ENCODE measurements at regions not wholly inside any gene's neighbourhood (a gene's known extent, or its start where the extent isn't known, plus 50 kb on each side); places are given as distances from the start of the nearest gene placed in this dataset.

GRCh38 chr18:45350404-45351156 is 264.7 kb upstream of the SLC14A2 start:
- DNase-seq (ENCODE audit: extremely low read depth, low read depth) = no peak
- no peak overlapping the region for H3K4me3 ChIP-seq (replicated peaks; ENCODE audit: low read depth, low read length)
- TF ChIP-seq, protein P1, sequence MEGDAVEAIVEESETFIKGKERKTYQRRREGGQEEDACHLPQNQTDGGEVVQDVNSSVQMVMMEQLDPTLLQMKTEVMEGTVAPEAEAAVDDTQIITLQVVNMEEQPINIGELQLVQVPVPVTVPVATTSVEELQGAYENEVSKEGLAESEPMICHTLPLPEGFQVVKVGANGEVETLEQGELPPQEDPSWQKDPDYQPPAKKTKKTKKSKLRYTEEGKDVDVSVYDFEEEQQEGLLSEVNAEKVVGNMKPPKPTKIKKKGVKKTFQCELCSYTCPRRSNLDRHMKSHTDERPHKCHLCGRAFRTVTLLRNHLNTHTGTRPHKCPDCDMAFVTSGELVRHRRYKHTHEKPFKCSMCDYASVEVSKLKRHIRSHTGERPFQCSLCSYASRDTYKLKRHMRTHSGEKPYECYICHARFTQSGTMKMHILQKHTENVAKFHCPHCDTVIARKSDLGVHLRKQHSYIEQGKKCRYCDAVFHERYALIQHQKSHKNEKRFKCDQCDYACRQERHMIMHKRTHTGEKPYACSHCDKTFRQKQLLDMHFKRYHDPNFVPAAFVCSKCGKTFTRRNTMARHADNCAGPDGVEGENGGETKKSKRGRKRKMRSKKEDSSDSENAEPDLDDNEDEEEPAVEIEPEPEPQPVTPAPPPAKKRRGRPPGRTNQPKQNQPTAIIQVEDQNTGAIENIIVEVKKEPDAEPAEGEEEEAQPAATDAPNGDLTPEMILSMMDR (IDR thresholded peaks at IDR 0.05; ENCODE audit: low read depth, low read length, missing control alignments) = no peak

- no peak overlapping the region for H3K4me3 ChIP-seq (replicated peaks; ENCODE audit: low read depth, low read length)
- DNase-seq (ENCODE audit: extremely low read depth, low read depth) = no peak
- TF ChIP-seq, protein P1 (IDR thresholded peaks at IDR 0.05; ENCODE audit: low read depth, low read length, missing control alignments) = no peak
Measured at GRCh38 chr18:45352874-45353273, 262.4 kb upstream of the SLC14A2 start.

DNA sequence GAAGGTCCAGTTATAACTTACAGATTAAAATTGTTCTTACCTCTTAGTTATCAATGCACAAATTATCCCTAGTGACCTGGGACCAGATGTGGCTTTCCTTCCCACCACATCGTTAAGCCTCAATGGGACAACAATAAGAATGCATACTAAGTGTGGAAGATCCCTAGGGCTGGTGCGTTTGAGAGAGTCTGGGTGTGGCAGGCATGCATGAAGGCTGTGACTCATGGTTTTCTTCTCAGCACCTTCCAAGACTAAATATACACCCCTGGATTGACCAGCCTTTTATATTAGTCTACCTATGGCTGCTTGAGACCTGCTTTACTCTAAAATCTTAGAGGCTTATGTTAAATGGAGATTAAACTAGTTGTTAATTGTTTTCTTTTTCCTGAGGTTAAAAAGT is 261.7 kb upstream of the SLC14A2 start:
- no peak for DNase-seq (ENCODE audit: extremely low read depth, low read depth)
- TF ChIP-seq, protein P1 (IDR thresholded peaks at IDR 0.05; ENCODE audit: low read depth, low read length, missing control alignments) = no peak
- no peak overlapping the region for H3K4me3 ChIP-seq (replicated peaks; ENCODE audit: low read depth, low read length)

GRCh38 chr18:45355944-45356520 is 259.2 kb upstream of the SLC14A2 start:
- no peak for DNase-seq (ENCODE audit: extremely low read depth, low read depth)
- TF ChIP-seq, protein P1 (IDR thresholded peaks at IDR 0.05; ENCODE audit: low read depth, low read length, missing control alignments) = no peak
- no peak overlapping the region for H3K4me3 ChIP-seq (replicated peaks; ENCODE audit: low read depth, low read length)

DNA sequence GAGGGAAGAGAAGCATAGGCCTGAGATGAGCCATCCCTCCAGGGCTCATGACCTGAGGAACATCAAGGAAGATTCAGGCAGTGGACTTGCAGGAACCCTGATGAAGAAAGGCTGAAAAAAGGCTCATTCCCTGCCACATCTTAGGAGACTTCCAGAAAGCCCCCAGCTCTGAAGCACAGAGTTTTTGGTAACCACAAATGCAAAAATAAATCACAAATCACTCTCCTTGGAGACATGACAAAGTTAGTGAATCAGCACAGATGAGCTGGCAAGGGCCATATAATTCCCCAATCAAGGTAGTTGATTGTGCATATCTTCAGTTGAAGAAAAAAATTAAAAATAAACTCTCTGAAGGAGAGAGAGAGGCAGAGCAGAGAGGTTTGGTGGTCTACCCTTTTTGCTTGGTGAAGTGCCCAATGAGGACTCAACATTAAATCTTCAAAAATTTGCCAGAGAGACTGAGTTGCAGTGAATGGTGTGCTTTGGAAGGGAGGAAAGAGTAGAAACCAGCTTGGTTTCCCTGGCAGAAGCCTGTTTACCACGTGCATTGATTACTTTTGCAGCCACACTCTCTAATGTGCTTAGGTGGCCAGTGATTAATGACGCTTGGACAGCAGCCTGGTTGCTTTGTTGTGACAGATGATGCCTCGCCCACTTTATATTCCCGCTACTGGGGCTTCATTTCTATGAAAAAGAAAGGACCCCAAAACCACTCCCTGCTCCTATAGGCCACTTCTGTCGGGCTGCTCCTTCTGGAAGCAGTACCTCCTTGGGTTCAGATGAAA is 257.4 kb upstream of the SLC14A2 start:
- TF ChIP-seq, protein P1 (IDR thresholded peaks at IDR 0.05; ENCODE audit: low read depth, low read length, missing control alignments) = no peak
- DNase-seq (ENCODE audit: extremely low read depth, low read depth) = no peak
- no peak overlapping the region for H3K4me3 ChIP-seq (replicated peaks; ENCODE audit: low read depth, low read length)

DNA sequence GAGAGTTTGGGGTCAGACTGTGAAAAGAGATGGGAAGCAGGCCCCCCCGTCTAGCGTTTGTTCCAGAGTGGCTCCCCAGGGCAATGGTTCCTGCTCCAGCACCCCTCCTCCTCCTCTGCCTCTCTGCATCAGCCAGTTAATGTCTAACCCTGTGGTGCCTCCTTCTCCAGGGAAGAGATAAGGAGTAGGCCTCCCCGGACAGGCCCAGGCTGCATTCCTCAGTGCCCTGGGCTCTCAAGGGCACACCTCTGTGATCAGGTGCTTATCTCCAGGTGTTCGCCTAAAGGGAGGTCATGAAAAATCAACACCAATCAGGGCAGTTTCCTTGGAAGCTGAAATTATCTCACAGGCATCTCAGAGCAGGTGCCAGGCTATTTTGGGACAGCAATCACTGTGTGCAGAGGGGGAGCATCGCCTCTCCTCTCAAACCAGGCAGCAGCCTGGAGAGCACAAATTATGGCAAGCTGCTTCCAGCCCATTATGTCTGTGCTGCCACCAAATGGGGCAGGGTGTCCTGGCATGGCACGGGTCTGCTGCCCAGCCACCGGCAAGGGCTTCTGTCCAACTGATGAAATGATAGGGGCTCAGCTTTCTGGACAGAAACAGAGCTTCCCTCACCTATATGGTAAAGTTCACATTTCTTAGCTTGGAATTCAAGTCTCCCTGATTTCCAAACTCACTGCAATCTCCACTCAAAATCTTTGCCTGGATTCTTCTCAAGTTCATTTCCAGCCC is 255.8 kb upstream of the SLC14A2 start:
- no peak for DNase-seq (ENCODE audit: extremely low read depth, low read depth)
- H3K4me3 ChIP-seq (replicated peaks; ENCODE audit: low read depth, low read length) = no peak overlapping the region
- TF ChIP-seq, protein P1 (IDR thresholded peaks at IDR 0.05; ENCODE audit: low read depth, low read length, missing control alignments) = no peak
